ENCODE measurements at regions not wholly inside any gene's neighbourhood (a gene's known extent, or its start where the extent isn't known, plus 50 kb on each side); places are given as distances from the start of the nearest gene placed in this dataset.
"Not testable (repeated sequence)": the region's sequence is repeated elsewhere in the genome, so short reads cannot be mapped to it uniquely, and the experiment has no call there.

- DNase-seq = not testable (repeated sequence)
These were observed 72.4 kb downstream of the HNRNPD start for GRCh38 chr4:82301390-82301789.

GRCh38 chr4:82293304-82293703 is 80.5 kb downstream of the HNRNPD start:
- DNase-seq = no peak

GRCh38 chr4:82287720-82288119 is 86.1 kb downstream of the HNRNPD start:
- no peak for DNase-seq

GRCh38 chr4:82284858-82285805 is 88.7 kb downstream of the HNRNPD start:
- peak; percentile 100 for DNase-seq

GRCh38 chr4:82284475-82284857 is 89.3 kb downstream of the HNRNPD start:
- DNase-seq = no peak

GRCh38 chr4:82282875-82283274 is 90.9 kb downstream of the HNRNPD start:
- DNase-seq = no peak

GRCh38 chr4:82279550-82279949 is 94.2 kb downstream of the HNRNPD start:
- not testable (repeated sequence) for DNase-seq

- DNase-seq = no peak
These were observed 97.5 kb downstream of the HNRNPD start for GRCh38 chr4:82276332-82276640.

- no peak for DNase-seq
These were observed 98.1 kb downstream of the HNRNPD start for GRCh38 chr4:82275431-82276331.

GRCh38 chr4:82274700-82275099 is 99.1 kb downstream of the HNRNPD start:
- DNase-seq = not testable (repeated sequence)

GRCh38 chr4:82272523-82272922 is 101.3 kb downstream of the HNRNPD start:
- DNase-seq = not testable (repeated sequence)

- peak; percentile 34 for DNase-seq
These were observed 101.8 kb downstream of the HNRNPD start for GRCh38 chr4:82271915-82272480.

- no peak for DNase-seq
These were observed 105.0 kb downstream of the HNRNPD start for GRCh38 chr4:82268826-82269193.

GRCh38 chr4:82268050-82268825 is 105.6 kb downstream of the HNRNPD start:
- peak; percentile 44 for DNase-seq

GRCh38 chr4:82267506-82267905 is 106.3 kb downstream of the HNRNPD start:
- DNase-seq = no peak

GRCh38 chr4:82266345-82266744 is 107.4 kb downstream of the HNRNPD start:
- no peak for DNase-seq

GRCh38 chr4:82261084-82261483 is 112.7 kb downstream of the HNRNPD start:
- DNase-seq = no peak

GRCh38 chr4:82260632-82261031 is 113.2 kb downstream of the HNRNPD start:
- DNase-seq = no peak

GRCh38 chr4:82256718-82257117 is 117.1 kb downstream of the HNRNPD start:
- no peak for DNase-seq

- DNase-seq = no peak
These were observed 118.1 kb downstream of the HNRNPD start for GRCh38 chr4:82255657-82256056.

GRCh38 chr4:82248903-82249632 is 124.7 kb downstream of the HNRNPD start:
- no peak for DNase-seq

GRCh38 chr4:82247629-82248028 is 126.2 kb downstream of the HNRNPD start:
- DNase-seq = no peak

All from CD4-positive, alpha-beta T cell treated with Interferon gamma for 1 hour (primary cell).